H9 (cell line): ENCODE measurements at regions not wholly inside any gene's neighbourhood (a gene's known extent, or its start where the extent isn't known, plus 50 kb on each side); places are given as distances from the start of the nearest gene placed in this dataset.

Source experiments
- DNase-seq: peaks from one replicate; pipeline ENCODE4 v3.0.0-alpha.2; 2017
- H2AFZ ChIP-seq: one replicate; pipeline ENCODE4 v1.6.1; 2013; ENCODE audit warnings: mild to moderate bottlenecking, low read length, control low read depth, moderate library complexity
- H2AK5ac ChIP-seq: 2 replicates; pipeline ENCODE4 v1.6.1; 2013; ENCODE audit warnings: low read length, control low read depth, mixed read lengths; ENCODE audit not compliant: insufficient read length
- H2BK120ac ChIP-seq: one replicate; pipeline ENCODE4 v1.6.1; 2013; ENCODE audit warnings: low read depth, mild to moderate bottlenecking, low read length, control low read depth, inconsistent platforms; ENCODE audit not compliant: poor library complexity, severe bottlenecking
- H2BK12ac ChIP-seq: 2 replicates; pipeline ENCODE4 v1.6.1; 2013; ENCODE audit warnings: low read length, control low read depth, mixed read lengths, low read depth; ENCODE audit not compliant: insufficient read length
- H2BK15ac ChIP-seq: 2 replicates; pipeline ENCODE4 v1.6.1; 2013; ENCODE audit warnings: low read depth, low read length, control low read depth
- H2BK20ac ChIP-seq: one replicate; pipeline ENCODE4 v1.6.1; 2013; ENCODE audit warnings: low read depth, mild to moderate bottlenecking, low read length, control low read depth, inconsistent platforms; ENCODE audit not compliant: poor library complexity, severe bottlenecking
- H2BK5ac ChIP-seq: 2 replicates; pipeline ENCODE4 v1.6.1; 2013; ENCODE audit warnings: low read length, control low read depth, mixed read lengths; ENCODE audit not compliant: insufficient read length
- H3K14ac ChIP-seq: 2 replicates; pipeline ENCODE4 v1.6.1; 2013; ENCODE audit warnings: low read length, control low read depth; ENCODE audit not compliant: insufficient read depth
- H3K18ac ChIP-seq: 2 replicates; pipeline ENCODE4 v1.6.1; 2013; ENCODE audit warnings: low read depth, mild to moderate bottlenecking, mixed read lengths, low read length, control low read depth; ENCODE audit not compliant: insufficient read length
- H3K23ac ChIP-seq: 2 replicates; pipeline ENCODE4 v1.6.1; 2013; ENCODE audit warnings: low read length, control low read depth, mixed read lengths, low read depth; ENCODE audit not compliant: insufficient read length
- H3K23me2 ChIP-seq: 2 replicates; pipeline ENCODE4 v1.6.1; 2013; ENCODE audit warnings: low read depth, mild to moderate bottlenecking, mixed read lengths, low read length, control low read depth; ENCODE audit not compliant: insufficient read length, poor library complexity, severe bottlenecking
- H3K27ac ChIP-seq: 2 replicates; pipeline ENCODE4 v1.5.1; 2013; ENCODE audit warnings: low read length, control low read depth, mixed read lengths, low read depth; ENCODE audit not compliant: insufficient read length
- H3K27me3 ChIP-seq: 2 replicates; pipeline ENCODE4 v1.6.1; 2013; ENCODE audit warnings: low read length, control low read depth, inconsistent platforms; ENCODE audit not compliant: insufficient read depth
- H3K4ac ChIP-seq: 2 replicates; pipeline ENCODE4 v1.6.1; 2013; ENCODE audit warnings: low read depth, mild to moderate bottlenecking, control low read depth, inconsistent platforms, low read length, moderate library complexity
- H3K4me1 ChIP-seq: 2 replicates; pipeline ENCODE4 v1.6.1; 2013; ENCODE audit warnings: low read length, control low read depth, inconsistent platforms; ENCODE audit not compliant: insufficient read depth
- H3K4me2 ChIP-seq: 2 replicates; pipeline ENCODE4 v1.6.1; 2013; ENCODE audit warnings: low read length, control low read depth, mixed read lengths; ENCODE audit not compliant: insufficient read length, insufficient read depth
- H3K56ac ChIP-seq: 2 replicates; pipeline ENCODE4 v1.6.1; 2013; ENCODE audit warnings: low read depth, mild to moderate bottlenecking, mixed read lengths, low read length, control low read depth; ENCODE audit not compliant: insufficient read length
- H3K79me1 ChIP-seq: 2 replicates; pipeline ENCODE4 v1.6.1; 2013; ENCODE audit warnings: low read depth, mild to moderate bottlenecking, moderate library complexity, low read length, control low read depth, inconsistent platforms; ENCODE audit not compliant: insufficient read depth, poor library complexity, severe bottlenecking
- H3K79me2 ChIP-seq: 2 replicates; pipeline ENCODE4 v1.6.1; 2013; ENCODE audit warnings: low read length, control low read depth, inconsistent platforms; ENCODE audit not compliant: insufficient read depth
- H3K9ac ChIP-seq: 2 replicates; pipeline ENCODE4 v1.6.1; 2013; ENCODE audit warnings: low read length, control low read depth, mixed read lengths; ENCODE audit not compliant: insufficient read length; ENCODE audit errors: extremely low read depth
- H3K9me3 ChIP-seq: one replicate; pipeline ENCODE4 v1.6.1; 2013; ENCODE audit warnings: low read depth, low read length, inconsistent platforms; ENCODE audit not compliant: control insufficient read depth
- H3T11ph ChIP-seq: one replicate; pipeline ENCODE4 v1.6.1; 2013; ENCODE audit warnings: mild to moderate bottlenecking, low read length, control low read depth, inconsistent platforms
- H4K20me1 ChIP-seq: one replicate; pipeline ENCODE4 v1.6.1; 2013; ENCODE audit not compliant: control insufficient read depth, insufficient read length, insufficient read depth
- H4K5ac ChIP-seq: 2 replicates; pipeline ENCODE4 v1.6.1; 2013; ENCODE audit warnings: low read depth, mild to moderate bottlenecking, mixed read lengths, low read length, control low read depth; ENCODE audit not compliant: insufficient read length
- H4K8ac ChIP-seq: replicated peaks from 2 replicates; pipeline ENCODE4 v1.6.1; 2013; ENCODE audit warnings: low read length, control low read depth, mixed read lengths, low read depth; ENCODE audit not compliant: insufficient read length
- H4K91ac ChIP-seq: 2 replicates; pipeline ENCODE4 v1.6.1; 2013; ENCODE audit warnings: low read depth, mild to moderate bottlenecking, moderate library complexity, mixed read lengths, low read length, control low read depth; ENCODE audit not compliant: insufficient read length
- H3K27ac Mint-ChIP-seq, 3 experiments: 2 replicates in 2 of 3; 3 replicates in 1 of 3; pipeline ENCODE4 v1.8.0; 2020 to 2021; ENCODE audit warnings: mixed read lengths in 3 of 3, mild to moderate bottlenecking in 1 of 3, moderate library complexity in 1 of 3
- H3K27me3 Mint-ChIP-seq: 2 replicates; pipeline ENCODE4 v1.8.0; 2021; ENCODE audit warnings: low read depth, mild to moderate bottlenecking, moderate library complexity, mixed read lengths
- H3K36me3 Mint-ChIP-seq, 3 experiments: 2 replicates in 2 of 3; 3 replicates in 1 of 3; pipeline ENCODE4 v1.8.0; 2020 to 2021; ENCODE audit warnings: low read depth in 3 of 3, mixed read lengths in 3 of 3; ENCODE audit not compliant: insufficient read depth in 1 of 3
- H3K4me1 Mint-ChIP-seq, 2 experiments: 2 replicates each; pipeline ENCODE4 v1.8.0; 2020; ENCODE audit warnings: mixed read lengths in 2 of 2
- H3K4me3 Mint-ChIP-seq, 2 experiments: 2 replicates in 1 of 2; 3 replicates in 1 of 2; pipeline ENCODE4 v1.8.0; 2020 to 2021; ENCODE audit warnings: mild to moderate bottlenecking in 2 of 2, mixed read lengths in 2 of 2, moderate library complexity in 1 of 2
- H3K9me3 Mint-ChIP-seq, 2 experiments: 2 replicates in 1 of 2; 3 replicates in 1 of 2; pipeline ENCODE4 v1.8.0; 2020; ENCODE audit warnings: mild to moderate bottlenecking in 2 of 2, mixed read lengths in 2 of 2, moderate library complexity in 1 of 2
- CTCF ChIP-seq: fragments of 200-600 bp; sonication (generic); conservative IDR thresholded peaks from 3 replicates; pipeline ENCODE4 v1.8.0; 2021; ENCODE audit warnings: antibody characterized with exemption, mild to moderate bottlenecking
- WGBS: extraction: QIAGEN DNeasy Blood & Tissue Kit; methylation state at CpG from one replicate; pipeline ENCODE4 v1.1.7; 2013; ENCODE audit warnings: missing lambda C conversion rate, low lambda C conversion rate, mixed read lengths; ENCODE audit not compliant: insufficient read length; ENCODE audit errors: extremely low coverage; 5-methylcytosine and 5-hydroxymethylcytosine counted together

GRCh38 chr4:107129076-107129475 is 93.0 kb upstream of the DKK2 start:
- H2AK5ac ChIP-seq = no peak overlapping the region
- no peak overlapping the region for H3K27ac ChIP-seq
- no peaks in the 10 kb centered on the region for H4K20me1 ChIP-seq
- H3K79me1 ChIP-seq = no peaks in the 10 kb centered on the region
- no peak overlapping the region for H3K23ac ChIP-seq
- H3K14ac ChIP-seq = no peak overlapping the region
- DNase-seq = no peak
- Mint-ChIP-seq H3K4me3 (no peak overlapping the region), H3K36me3 (no peaks in the 10 kb centered on the region), H3K4me1 (peaks cover 4 to 7% of the 10 kb centered on the region in 2 experiments), H3K27me3 (no peaks in the 10 kb centered on the region), H3K27ac (no peak overlapping the region), H3K9me3 (no peaks in the 10 kb centered on the region)
- H3K4me1 ChIP-seq = no peaks in the 10 kb centered on the region
- no peak overlapping the region for H4K8ac ChIP-seq
- no peak overlapping the region for H2BK20ac ChIP-seq
- no peak overlapping the region for H3T11ph ChIP-seq
- no peaks in the 10 kb centered on the region for H3K79me2 ChIP-seq
- H3K4me2 ChIP-seq = no peak overlapping the region
- no peak overlapping the region for H3K9ac ChIP-seq
- H3K56ac ChIP-seq = no peak overlapping the region
- no peak overlapping the region for H2BK15ac ChIP-seq
- TF ChIP-seq CTCF = no peak
- no peaks in the 10 kb centered on the region for H3K27me3 ChIP-seq
- H2BK5ac ChIP-seq = no peak overlapping the region
- no peak overlapping the region for H3K4ac ChIP-seq
- H4K5ac ChIP-seq = no peak overlapping the region
- H3K23me2 ChIP-seq = no peaks in the 10 kb centered on the region
- no peak overlapping the region for H3K18ac ChIP-seq
- H4K91ac ChIP-seq = no peak overlapping the region
- no peak overlapping the region for H2BK120ac ChIP-seq
- H3K9me3 ChIP-seq = no peaks in the 10 kb centered on the region
- no CpG with 5 or more reads among the region's 2 CpGs for WGBS
- H2BK12ac ChIP-seq = no peak overlapping the region
- H2AFZ ChIP-seq = no peak overlapping the region
